Ovary (tissue), 3 donors: ENCODE measurements at regions not wholly inside any gene's neighbourhood (a gene's known extent, or its start where the extent isn't known, plus 50 kb on each side); places are given as distances from the start of the nearest gene placed in this dataset.

Experiments used
- EP300 ChIP-seq: sonication (generic); formaldehyde crosslinking; IDR thresholded peaks from one replicate; pipeline ENCODE4 v1.6.1; 2017; ENCODE audit warnings: antibody characterized with exemption
- POLR2A ChIP-seq: fragments of 450-650 bp; IDR thresholded peaks from one replicate; pipeline ENCODE4 v1.6.1; 2017; ENCODE audit warnings: antibody characterized with exemption, mild to moderate bottlenecking, moderate library complexity
- TF ChIP-seq, protein P1 (sequence below), 3 donors: fragments of 450-650 bp in 2 of 3; fragments of 200-600 bp in 1 of 3; IDR thresholded peaks; one replicate each; pipeline versions ENCODE4 v1.5.1 to v1.8.0; 2016 to 2022; ENCODE audit warnings: antibody characterized with exemption in 3 of 3, mild to moderate bottlenecking in 1 of 3
- donor health status: DM: no; HTN: no; CAD: no.

DNA sequence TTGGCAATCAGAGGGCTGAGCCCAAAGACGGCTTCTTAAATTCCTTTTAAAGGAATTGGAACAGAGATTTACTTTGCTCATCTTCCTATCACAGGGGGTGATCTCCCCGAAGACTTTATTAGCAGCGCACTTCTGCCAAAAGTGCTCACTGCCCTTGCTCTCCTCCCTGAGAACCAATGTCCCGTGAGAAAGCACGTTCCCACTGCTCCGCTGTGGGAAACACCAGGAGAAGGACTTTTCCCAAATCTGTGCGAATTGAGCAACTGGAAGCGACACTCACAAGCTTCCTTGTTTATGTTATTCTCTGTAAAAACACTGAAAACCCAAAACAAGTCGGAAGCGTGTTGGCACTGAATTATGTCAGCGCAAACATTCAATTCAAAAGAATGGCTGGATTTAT, 670.8 kb upstream of the NR2F2 start:
- TF ChIP-seq, protein P1, sequence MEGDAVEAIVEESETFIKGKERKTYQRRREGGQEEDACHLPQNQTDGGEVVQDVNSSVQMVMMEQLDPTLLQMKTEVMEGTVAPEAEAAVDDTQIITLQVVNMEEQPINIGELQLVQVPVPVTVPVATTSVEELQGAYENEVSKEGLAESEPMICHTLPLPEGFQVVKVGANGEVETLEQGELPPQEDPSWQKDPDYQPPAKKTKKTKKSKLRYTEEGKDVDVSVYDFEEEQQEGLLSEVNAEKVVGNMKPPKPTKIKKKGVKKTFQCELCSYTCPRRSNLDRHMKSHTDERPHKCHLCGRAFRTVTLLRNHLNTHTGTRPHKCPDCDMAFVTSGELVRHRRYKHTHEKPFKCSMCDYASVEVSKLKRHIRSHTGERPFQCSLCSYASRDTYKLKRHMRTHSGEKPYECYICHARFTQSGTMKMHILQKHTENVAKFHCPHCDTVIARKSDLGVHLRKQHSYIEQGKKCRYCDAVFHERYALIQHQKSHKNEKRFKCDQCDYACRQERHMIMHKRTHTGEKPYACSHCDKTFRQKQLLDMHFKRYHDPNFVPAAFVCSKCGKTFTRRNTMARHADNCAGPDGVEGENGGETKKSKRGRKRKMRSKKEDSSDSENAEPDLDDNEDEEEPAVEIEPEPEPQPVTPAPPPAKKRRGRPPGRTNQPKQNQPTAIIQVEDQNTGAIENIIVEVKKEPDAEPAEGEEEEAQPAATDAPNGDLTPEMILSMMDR (IDR thresholded peaks at IDR 0.05): no peak
- no peak for TF ChIP-seq POLR2A
- no peak for TF ChIP-seq EP300
